ENCODE measurements at regions not wholly inside any gene's neighbourhood (a gene's known extent, or its start where the extent isn't known, plus 50 kb on each side); places are given as distances from the start of the nearest gene placed in this dataset.

DNA sequence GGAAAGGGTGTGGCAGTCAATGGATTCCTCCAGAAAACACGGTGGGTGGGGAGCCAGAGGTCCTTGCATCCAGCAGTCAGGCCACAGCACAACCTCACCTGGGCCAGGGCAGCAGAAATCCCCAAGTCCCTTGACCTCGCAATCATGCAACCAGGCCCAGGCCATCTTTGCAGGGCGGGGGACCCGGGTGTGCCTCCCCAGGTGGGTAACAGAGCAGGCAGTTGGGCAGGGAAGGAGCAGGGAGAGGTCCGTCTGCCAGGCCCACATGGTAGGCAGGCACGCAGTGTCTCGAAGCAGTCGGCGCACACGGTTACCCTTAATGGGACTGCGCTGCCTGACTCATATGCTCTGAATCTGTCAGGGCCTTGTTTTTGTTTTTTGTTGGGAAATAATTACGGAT is 153.0 kb downstream of the RBFOX3 start:
- DNase-seq (ENCODE audit: low spot score) (no peak), ATAC-seq (ENCODE audit: insufficient number of reproducible peaks, low FRiP score, low read depth) (no peak)
- no peaks in the 10 kb centered on the region for H3K4me1 ChIP-seq (ENCODE audit: control insufficient read depth in 1 of 2, low read depth in 2 of 2)
- TF ChIP-seq, protein P1, sequence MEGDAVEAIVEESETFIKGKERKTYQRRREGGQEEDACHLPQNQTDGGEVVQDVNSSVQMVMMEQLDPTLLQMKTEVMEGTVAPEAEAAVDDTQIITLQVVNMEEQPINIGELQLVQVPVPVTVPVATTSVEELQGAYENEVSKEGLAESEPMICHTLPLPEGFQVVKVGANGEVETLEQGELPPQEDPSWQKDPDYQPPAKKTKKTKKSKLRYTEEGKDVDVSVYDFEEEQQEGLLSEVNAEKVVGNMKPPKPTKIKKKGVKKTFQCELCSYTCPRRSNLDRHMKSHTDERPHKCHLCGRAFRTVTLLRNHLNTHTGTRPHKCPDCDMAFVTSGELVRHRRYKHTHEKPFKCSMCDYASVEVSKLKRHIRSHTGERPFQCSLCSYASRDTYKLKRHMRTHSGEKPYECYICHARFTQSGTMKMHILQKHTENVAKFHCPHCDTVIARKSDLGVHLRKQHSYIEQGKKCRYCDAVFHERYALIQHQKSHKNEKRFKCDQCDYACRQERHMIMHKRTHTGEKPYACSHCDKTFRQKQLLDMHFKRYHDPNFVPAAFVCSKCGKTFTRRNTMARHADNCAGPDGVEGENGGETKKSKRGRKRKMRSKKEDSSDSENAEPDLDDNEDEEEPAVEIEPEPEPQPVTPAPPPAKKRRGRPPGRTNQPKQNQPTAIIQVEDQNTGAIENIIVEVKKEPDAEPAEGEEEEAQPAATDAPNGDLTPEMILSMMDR (IDR thresholded peaks at IDR 0.05): no peak
- H3K9me3 ChIP-seq: no peaks in the 10 kb centered on the region
- H3K36me3 ChIP-seq: no peaks in the 10 kb centered on the region
- H3K4me3 ChIP-seq: no peak overlapping the region
- no peak overlapping the region for H3K27ac ChIP-seq
- H3K27me3 ChIP-seq (replicated peaks; ENCODE audit: insufficient read depth): no peaks in the 10 kb centered on the region

DNA sequence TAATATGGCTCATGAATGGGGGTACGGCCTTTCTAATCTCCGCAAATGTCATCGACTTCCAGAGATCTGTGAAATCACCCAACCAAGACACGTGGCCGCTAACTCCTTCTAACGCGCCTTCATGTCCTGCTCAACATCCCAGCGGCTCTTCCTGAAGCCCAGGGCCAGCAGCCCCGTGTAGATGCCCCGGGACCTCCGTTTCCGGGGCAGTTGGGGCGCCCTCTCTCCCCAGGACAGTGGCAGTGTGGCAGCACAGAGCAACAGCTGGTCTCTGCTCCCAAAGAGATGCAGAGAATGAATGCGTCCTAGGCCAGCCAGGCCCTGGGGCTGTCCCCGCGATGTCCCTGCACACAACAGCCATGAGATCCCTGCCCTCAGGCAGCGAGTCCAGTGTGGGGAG is 153.5 kb downstream of the RBFOX3 start:
- TF ChIP-seq, protein P1 (IDR thresholded peaks at IDR 0.05): no peak
- Histone ChIP-seq H3K4me1 (ENCODE audit: control insufficient read depth in 1 of 2, low read depth in 2 of 2) (no peaks in the 10 kb centered on the region), H3K4me3 (no peak overlapping the region), H3K36me3 (no peaks in the 10 kb centered on the region), H3K27me3 (replicated peaks; ENCODE audit: insufficient read depth) (no peaks in the 10 kb centered on the region), H3K9me3 (no peaks in the 10 kb centered on the region), H3K27ac (no peak overlapping the region)
- ATAC-seq (ENCODE audit: insufficient number of reproducible peaks, low FRiP score, low read depth): no peak
- DNase-seq (ENCODE audit: low spot score): no peak

DNA sequence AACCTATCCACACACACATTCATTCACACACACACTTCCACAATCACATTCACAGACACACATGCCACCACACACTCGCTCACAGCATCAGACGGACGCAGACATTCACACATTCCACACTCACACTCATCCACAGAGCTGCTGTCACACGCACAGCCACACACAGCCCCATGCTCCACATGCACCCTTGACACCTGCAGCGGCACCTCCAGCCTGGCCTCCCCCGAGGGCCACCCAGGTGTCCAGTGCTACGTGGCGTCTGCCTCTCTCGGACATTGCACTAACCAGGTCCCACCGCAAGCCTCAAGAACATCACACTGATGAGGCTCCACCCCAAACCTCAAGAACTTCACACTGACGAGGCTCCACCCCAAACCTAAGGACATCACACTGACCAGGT is 155.2 kb downstream of the RBFOX3 start:
- no peak for ATAC-seq (ENCODE audit: insufficient number of reproducible peaks, low FRiP score, low read depth)
- Histone ChIP-seq H3K27ac (no peak overlapping the region), H3K27me3 (replicated peaks; ENCODE audit: insufficient read depth) (no peaks in the 10 kb centered on the region), H3K4me3 (no peak overlapping the region), H3K4me1 (ENCODE audit: control insufficient read depth in 1 of 2, low read depth in 2 of 2) (no peaks in the 10 kb centered on the region), H3K36me3 (no peaks in the 10 kb centered on the region), H3K9me3 (no peaks in the 10 kb centered on the region)
- TF ChIP-seq, protein P1 (IDR thresholded peaks at IDR 0.05): no peak
- DNase-seq (ENCODE audit: low spot score): no peak

DNA sequence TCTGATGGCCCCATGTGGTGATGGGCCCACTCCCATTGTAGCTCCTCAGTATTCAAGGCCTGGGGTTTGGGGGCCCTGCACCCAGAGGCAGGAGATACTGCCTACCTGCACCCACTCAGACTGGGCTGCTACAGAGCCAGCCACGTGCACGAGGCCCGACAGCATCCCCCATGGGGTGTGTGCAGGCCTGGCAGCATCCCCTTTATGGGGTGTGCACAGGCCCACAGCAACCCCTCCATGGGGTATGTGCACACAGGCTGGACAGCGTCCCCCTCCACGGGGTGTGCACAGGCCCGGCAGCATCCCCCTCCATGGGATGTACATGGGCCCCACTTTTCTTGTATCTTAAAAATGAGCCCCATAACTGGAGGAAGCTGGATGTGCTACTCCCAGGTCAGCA is 156.0 kb downstream of the RBFOX3 start:
- ATAC-seq (ENCODE audit: insufficient number of reproducible peaks, low FRiP score, low read depth) (no peak), DNase-seq (ENCODE audit: low spot score) (no peak)
- H3K4me3 ChIP-seq: no peak overlapping the region
- no peak overlapping the region for H3K27ac ChIP-seq
- H3K4me1 ChIP-seq (ENCODE audit: control insufficient read depth in 1 of 2, low read depth in 2 of 2): no peaks in the 10 kb centered on the region
- H3K36me3 ChIP-seq: no peaks in the 10 kb centered on the region
- TF ChIP-seq, protein P1 (IDR thresholded peaks at IDR 0.05): no peak
- no peaks in the 10 kb centered on the region for H3K9me3 ChIP-seq
- H3K27me3 ChIP-seq (replicated peaks; ENCODE audit: insufficient read depth): no peaks in the 10 kb centered on the region

DNA sequence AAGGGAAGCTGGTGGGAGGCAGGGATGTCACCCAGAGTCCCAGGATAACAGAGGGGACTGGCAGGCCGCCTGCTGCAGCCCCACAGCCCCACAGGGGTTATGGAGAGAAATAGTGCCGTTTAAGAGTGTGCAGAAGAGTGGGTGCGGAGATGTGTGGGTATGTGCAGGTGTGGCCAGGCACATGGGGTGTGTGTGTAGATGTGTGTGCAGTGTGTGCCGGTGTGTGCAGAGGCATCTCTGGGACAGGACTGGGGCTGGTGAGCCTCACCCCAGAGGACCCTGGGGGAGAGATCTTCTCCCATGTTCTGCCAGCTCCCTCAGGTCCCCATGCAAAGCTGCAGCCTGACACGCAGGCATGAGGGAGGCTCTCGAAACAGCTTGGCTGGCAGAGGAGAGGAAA is 157.4 kb downstream of the RBFOX3 start:
- H3K36me3 ChIP-seq: no peaks in the 10 kb centered on the region
- no peaks in the 10 kb centered on the region for H3K27me3 ChIP-seq (replicated peaks; ENCODE audit: insufficient read depth)
- DNase-seq (ENCODE audit: low spot score): no peak
- no peaks in the 10 kb centered on the region for H3K4me1 ChIP-seq (ENCODE audit: control insufficient read depth in 1 of 2, low read depth in 2 of 2)
- no peak for ATAC-seq (ENCODE audit: insufficient number of reproducible peaks, low FRiP score, low read depth)
- TF ChIP-seq, protein P1 (IDR thresholded peaks at IDR 0.05): no peak
- no peaks in the 10 kb centered on the region for H3K9me3 ChIP-seq
- H3K4me3 ChIP-seq: no peak overlapping the region
- no peak overlapping the region for H3K27ac ChIP-seq

All from thoracic aorta (tissue), 2 donors.